ENCODE measurements at regions not wholly inside any gene's neighbourhood (a gene's known extent, or its start where the extent isn't known, plus 50 kb on each side); places are given as distances from the start of the nearest gene placed in this dataset.

DNA sequence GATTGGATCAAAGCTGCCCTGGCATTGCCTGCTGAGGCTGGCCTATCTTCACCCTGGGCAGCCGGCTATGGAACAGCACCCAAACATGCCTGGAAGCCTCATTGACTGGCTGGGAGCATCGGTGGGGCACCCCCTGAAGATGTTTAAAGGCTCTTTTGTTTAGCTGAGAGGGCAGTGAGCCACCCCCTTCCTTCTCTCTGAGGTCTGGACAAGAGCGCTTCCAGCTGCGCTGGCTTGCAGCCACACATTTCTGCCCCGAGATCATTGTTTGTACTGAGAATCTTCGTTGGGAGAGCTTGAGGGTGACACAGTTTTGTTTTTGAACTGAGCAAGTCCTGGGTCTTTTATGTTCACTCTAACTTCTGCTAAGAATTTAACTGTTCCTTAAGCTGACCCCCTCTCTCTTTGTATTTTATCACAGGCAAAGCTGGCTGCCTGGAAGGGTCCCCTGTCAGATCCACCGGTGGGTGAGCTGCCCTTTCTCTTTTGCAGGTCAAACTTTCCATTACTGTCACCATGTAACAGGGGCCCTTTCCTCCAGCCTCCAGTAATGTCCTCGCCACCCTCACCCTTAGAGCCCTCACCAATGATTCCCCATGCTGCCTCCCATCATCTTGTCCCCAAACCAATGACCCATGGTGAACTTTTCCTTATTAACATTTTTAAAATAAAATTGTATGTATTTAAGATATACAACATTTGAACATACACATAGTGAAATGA is 212.2 kb downstream of the KIF26A start:
- no peaks in the 10 kb centered on the region for H3K4me1 ChIP-seq (ENCODE audit: control insufficient read depth, insufficient read depth, low read length, unreplicated experiment)

DNA sequence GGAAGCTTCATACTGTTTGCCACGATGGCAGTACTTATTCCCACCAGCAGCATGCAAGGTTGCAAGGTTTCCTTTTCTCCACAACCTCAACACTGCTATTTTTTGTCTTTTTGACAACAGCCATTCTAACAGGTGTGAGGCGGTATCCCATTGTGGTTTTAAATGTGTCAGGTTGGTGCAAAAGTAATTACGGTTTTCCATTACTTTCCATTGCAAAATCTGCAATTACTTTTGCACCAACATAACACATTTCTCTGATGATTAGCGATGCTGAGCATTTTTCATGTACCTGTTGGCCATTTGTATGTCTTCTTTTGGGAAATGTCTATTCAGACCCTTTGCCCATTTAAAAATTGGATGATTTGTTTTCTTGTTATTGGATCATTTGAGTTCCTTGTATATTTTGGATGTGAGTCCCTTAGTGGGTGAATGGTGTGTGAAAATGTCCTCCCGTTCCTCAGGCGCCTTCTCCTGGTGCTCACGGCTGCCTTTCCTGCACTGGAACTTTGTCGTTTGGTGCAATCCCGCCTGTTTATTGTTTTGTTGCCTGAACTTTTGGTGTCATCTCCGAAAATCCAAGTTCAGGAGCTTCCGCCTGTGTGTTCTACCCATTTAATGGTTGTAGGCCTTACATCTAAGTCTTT is 213.6 kb downstream of the KIF26A start:
- peaks cover 34% of the 10 kb centered on the region for H3K27me3 ChIP-seq (ENCODE audit: insufficient read depth, low read length)
- H3K4me1 ChIP-seq (ENCODE audit: control insufficient read depth, insufficient read depth, low read length, unreplicated experiment) = no peaks in the 10 kb centered on the region
- no peak overlapping the region for H2AFZ ChIP-seq (ENCODE audit: low read length, unreplicated experiment)
- no peak overlapping the region for H3K27ac ChIP-seq (ENCODE audit: low read depth, low read length)
- no peak overlapping the region for H3K4me3 ChIP-seq (ENCODE audit: low read depth, low read length)
- H3K79me2 ChIP-seq (ENCODE audit: control insufficient read depth, insufficient read depth, low read length, unreplicated experiment) = no peaks in the 10 kb centered on the region
- H3K36me3 ChIP-seq (ENCODE audit: insufficient read depth, low read length) = no peaks in the 10 kb centered on the region

More for the DNA sequence above, 212.2 kb downstream of the KIF26A start:
- no peaks in the 10 kb centered on the region for H3K36me3 ChIP-seq (ENCODE audit: insufficient read depth, low read length)
- H3K4me3 ChIP-seq (ENCODE audit: low read depth, low read length) = no peak overlapping the region
- H3K27ac ChIP-seq (ENCODE audit: low read depth, low read length) = no peak overlapping the region
- H3K79me2 ChIP-seq (ENCODE audit: control insufficient read depth, insufficient read depth, low read length, unreplicated experiment) = no peaks in the 10 kb centered on the region
- no peak overlapping the region for H2AFZ ChIP-seq (ENCODE audit: low read length, unreplicated experiment)
- peaks cover 46% of the 10 kb centered on the region for H3K27me3 ChIP-seq (ENCODE audit: insufficient read depth, low read length)

DNA sequence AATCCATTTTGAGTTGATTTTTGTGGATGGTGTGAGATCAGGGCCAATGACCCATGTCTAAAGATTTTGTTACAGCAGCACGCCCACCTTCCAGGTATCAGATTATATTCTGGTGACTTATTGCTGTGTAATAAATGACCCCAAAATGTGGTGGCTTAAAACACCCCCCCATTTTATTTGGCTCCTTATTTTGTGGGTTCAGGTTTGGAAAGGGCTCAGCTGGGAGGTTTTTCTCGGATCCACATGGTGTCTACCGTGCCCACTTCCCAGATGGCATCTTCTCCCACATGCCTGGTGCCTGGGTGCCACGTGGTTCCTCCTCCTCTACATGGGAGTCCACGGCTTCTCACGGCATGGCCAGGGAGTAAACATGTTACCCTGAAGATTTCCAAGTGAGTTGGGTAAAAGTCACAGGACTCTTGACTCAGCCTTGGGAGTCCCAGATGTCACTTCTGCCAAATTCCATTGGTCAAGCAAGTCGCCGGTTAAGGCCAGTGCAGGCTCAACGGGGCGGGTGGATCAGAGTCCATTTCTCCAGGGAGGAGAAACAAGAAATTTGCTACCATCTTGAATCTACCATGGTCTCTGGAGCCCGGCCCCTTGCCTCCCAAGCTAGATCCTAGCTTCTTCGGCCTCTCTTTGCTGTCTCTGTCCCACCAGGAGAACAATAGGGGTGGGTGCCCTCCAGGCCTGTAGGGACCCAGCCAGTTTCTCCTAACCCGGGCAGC is 214.3 kb downstream of the KIF26A start:
- no peaks in the 10 kb centered on the region for H3K4me1 ChIP-seq (ENCODE audit: control insufficient read depth, insufficient read depth, low read length, unreplicated experiment)
- no peaks in the 10 kb centered on the region for H3K79me2 ChIP-seq (ENCODE audit: control insufficient read depth, insufficient read depth, low read length, unreplicated experiment)
- H3K4me3 ChIP-seq (ENCODE audit: low read depth, low read length) = no peak overlapping the region
- H3K27me3 ChIP-seq (ENCODE audit: insufficient read depth, low read length) = peaks cover 29% of the 10 kb centered on the region
- H3K27ac ChIP-seq (ENCODE audit: low read depth, low read length) = no peak overlapping the region
- no peaks in the 10 kb centered on the region for H3K36me3 ChIP-seq (ENCODE audit: insufficient read depth, low read length)
- no peak overlapping the region for H2AFZ ChIP-seq (ENCODE audit: low read length, unreplicated experiment)

DNA sequence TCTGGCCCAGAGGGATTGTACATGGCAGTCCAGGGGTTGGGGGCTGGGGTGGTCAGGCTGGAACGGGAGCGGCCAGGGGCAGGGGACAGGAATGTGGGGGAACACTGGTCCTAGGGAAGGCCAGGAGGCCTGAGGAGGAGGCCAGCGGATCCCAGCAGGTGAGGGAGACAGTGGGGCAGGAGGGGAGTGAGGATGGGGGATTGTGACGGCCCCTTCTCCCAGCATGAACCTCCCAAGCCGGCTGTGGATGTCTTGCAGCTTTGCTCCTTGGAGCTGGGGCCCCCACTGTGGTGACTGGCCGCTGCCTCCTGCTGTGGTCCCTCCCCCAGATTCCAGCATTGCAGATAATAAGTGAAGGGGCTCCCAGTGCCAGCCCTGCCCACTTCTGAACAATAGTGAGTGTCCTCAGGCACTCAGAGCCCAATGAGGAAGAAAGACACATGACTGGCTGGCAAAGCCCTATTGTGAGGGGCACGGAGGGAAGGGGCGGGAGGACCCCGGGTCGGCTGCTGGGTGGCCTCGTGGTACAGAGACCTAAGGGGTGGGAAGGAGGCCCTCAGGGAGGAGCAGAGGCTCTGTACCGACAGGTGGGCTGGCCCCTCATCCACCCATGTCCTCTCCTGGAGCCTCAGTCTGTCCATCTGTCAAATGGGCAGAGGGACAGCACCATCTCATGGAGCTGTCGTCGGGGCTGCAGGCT is 215.0 kb downstream of the KIF26A start:
- Histone ChIP-seq H3K27ac (ENCODE audit: low read depth, low read length) (no peak overlapping the region), H3K36me3 (ENCODE audit: insufficient read depth, low read length) (no peaks in the 10 kb centered on the region), H3K4me3 (ENCODE audit: low read depth, low read length) (no peak overlapping the region), H3K4me1 (ENCODE audit: control insufficient read depth, insufficient read depth, low read length, unreplicated experiment) (no peaks in the 10 kb centered on the region), H2AFZ (ENCODE audit: low read length, unreplicated experiment) (no peak overlapping the region), H3K27me3 (ENCODE audit: insufficient read depth, low read length) (peaks cover 23% of the 10 kb centered on the region), H3K79me2 (ENCODE audit: control insufficient read depth, insufficient read depth, low read length, unreplicated experiment) (no peaks in the 10 kb centered on the region)

DNA sequence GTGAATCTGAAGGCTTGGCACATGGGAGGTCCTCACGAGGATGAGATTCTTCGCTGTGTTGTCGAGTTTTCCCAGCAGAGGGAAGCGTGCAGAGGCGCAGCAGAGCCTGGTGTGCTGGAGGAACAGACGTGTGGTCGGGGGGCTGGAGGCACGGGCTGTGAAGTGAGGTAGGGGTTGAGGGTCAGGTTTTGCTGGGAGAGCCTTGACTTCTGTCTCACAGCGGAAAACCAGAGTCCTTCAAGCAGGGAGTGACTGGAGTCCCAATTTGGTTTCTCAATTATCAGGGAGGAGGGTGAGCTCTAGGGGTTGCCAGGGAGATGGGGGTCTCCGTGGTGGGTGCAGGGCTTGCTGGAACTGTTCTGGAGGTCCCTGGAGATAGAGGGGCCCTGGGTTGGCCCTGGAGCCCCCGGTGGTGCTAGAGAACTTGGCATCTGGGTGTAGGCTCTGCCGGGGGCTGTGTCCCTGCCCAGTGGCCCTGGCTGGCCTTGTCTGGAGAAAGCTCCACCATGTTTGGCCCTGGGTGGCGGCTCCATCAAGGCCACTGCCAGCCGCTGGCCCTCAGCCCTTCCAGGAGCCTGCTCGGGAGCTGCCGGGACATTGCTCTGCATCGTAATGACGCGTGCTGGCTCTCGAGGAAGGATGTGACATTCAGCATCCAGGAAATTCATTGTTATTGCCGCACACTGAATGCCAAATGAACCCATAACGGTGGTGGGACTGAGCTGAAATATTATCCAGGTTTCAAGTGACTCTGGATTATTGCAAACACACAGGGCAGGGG is 215.7 kb downstream of the KIF26A start:
- H3K4me3 ChIP-seq (ENCODE audit: low read depth, low read length) = no peak overlapping the region
- H3K4me1 ChIP-seq (ENCODE audit: control insufficient read depth, insufficient read depth, low read length, unreplicated experiment) = no peaks in the 10 kb centered on the region
- peaks cover 22% of the 10 kb centered on the region for H3K27me3 ChIP-seq (ENCODE audit: insufficient read depth, low read length)
- no peak overlapping the region for H3K27ac ChIP-seq (ENCODE audit: low read depth, low read length)
- H2AFZ ChIP-seq (ENCODE audit: low read length, unreplicated experiment) = no peak overlapping the region
- no peaks in the 10 kb centered on the region for H3K79me2 ChIP-seq (ENCODE audit: control insufficient read depth, insufficient read depth, low read length, unreplicated experiment)
- H3K36me3 ChIP-seq (ENCODE audit: insufficient read depth, low read length) = no peaks in the 10 kb centered on the region

DNA sequence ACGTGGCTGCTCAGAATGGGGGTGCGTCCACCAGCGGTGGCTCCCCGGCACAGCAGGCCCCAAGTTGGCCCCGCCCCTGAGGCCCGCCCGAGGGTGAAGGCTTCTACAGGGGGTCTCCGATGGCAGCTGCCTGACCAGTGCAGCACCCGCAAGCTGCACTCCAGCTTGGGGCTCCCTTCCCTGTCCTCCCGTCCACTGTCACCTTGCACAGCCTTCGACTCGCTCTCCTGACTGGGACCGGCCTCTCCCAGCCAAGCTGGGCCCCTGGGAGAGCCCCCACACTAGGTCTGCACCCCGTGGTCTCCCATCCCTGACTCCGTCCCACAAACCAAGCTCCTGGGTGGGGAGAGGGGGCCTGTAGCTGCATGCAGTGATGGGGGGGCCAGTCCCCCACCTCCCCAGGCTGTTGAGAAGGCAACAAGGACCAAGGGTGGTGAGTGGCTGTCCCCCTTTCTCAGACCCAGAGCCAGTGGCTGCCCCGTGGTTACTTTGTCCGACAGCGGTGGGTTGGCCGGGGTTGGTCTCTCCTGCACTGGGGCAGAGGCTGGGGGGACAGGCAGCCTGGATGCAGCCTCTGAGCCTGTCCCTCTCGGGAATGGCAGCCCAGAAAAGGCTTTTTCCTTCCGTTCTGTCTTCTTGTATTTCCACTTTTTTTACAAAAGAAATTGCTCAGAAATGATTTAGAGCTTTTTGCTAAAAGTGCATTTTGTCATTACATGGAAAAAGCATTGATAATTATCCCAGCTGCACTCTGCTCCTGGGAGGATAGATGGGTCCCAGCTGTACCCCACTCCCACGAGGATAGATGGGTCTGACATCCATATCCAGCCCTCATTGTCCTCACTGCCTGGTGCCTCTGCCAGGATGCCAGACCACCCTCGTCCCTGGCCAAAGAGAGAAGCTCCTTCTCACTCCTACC is 217.0 kb downstream of the KIF26A start:
- no peaks in the 10 kb centered on the region for H3K79me2 ChIP-seq (ENCODE audit: control insufficient read depth, insufficient read depth, low read length, unreplicated experiment)
- H3K27me3 ChIP-seq (ENCODE audit: insufficient read depth, low read length) = peaks cover 17% of the 10 kb centered on the region; the same call in 1 of the 2 replicates
- H3K36me3 ChIP-seq (ENCODE audit: insufficient read depth, low read length) = no peaks in the 10 kb centered on the region
- no peak overlapping the region for H3K27ac ChIP-seq (ENCODE audit: low read depth, low read length)
- H3K4me3 ChIP-seq (ENCODE audit: low read depth, low read length) = no peak overlapping the region
- no peak overlapping the region for H2AFZ ChIP-seq (ENCODE audit: low read length, unreplicated experiment)
- H3K4me1 ChIP-seq (ENCODE audit: control insufficient read depth, insufficient read depth, low read length, unreplicated experiment) = no peaks in the 10 kb centered on the region

DNA sequence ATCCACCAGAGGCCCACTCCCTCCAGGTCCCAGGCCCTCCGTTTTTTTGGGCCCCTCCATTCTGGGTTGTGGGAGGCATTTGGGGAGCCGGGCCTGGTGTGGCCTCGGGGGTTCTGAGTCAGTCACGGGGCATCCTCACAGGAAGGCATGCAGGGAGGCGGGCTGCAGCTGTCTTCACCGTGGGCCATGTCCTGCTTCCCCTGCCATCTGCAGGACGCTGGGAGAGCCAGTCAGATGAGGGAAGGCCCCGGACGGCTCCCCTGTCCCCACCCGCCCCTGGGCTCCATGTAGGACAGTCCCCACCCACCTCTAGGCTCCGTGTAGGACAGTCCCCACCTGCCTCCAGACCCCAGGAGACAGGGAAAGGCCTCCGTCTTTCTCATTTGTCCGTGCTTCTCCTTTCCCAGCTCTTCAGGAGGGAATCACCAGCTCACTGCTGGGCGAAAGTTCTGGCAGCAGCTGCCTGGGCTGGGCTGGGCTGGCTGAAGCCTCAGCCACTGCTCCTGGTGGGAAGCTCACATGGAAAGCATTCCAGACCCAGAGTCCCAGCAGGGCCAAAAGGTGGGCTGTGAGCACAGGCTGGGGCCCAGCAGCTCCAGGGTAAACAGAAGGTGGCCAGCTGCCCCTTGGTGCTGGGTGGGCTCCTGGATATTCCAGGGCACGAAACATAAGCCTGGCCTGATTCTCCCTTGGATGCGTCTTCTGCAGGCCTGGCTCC is 217.8 kb downstream of the KIF26A start:
- Histone ChIP-seq H3K27ac (ENCODE audit: low read depth, low read length) (no peak overlapping the region), H2AFZ (ENCODE audit: low read length, unreplicated experiment) (no peak overlapping the region), H3K79me2 (ENCODE audit: control insufficient read depth, insufficient read depth, low read length, unreplicated experiment) (no peaks in the 10 kb centered on the region), H3K36me3 (ENCODE audit: insufficient read depth, low read length) (no peaks in the 10 kb centered on the region), H3K4me3 (ENCODE audit: low read depth, low read length) (no peak overlapping the region), H3K4me1 (ENCODE audit: control insufficient read depth, insufficient read depth, low read length, unreplicated experiment) (no peaks in the 10 kb centered on the region), H3K27me3 (ENCODE audit: insufficient read depth, low read length) (peaks cover 25% of the 10 kb centered on the region; the same call in 1 of the 2 replicates)

DNA sequence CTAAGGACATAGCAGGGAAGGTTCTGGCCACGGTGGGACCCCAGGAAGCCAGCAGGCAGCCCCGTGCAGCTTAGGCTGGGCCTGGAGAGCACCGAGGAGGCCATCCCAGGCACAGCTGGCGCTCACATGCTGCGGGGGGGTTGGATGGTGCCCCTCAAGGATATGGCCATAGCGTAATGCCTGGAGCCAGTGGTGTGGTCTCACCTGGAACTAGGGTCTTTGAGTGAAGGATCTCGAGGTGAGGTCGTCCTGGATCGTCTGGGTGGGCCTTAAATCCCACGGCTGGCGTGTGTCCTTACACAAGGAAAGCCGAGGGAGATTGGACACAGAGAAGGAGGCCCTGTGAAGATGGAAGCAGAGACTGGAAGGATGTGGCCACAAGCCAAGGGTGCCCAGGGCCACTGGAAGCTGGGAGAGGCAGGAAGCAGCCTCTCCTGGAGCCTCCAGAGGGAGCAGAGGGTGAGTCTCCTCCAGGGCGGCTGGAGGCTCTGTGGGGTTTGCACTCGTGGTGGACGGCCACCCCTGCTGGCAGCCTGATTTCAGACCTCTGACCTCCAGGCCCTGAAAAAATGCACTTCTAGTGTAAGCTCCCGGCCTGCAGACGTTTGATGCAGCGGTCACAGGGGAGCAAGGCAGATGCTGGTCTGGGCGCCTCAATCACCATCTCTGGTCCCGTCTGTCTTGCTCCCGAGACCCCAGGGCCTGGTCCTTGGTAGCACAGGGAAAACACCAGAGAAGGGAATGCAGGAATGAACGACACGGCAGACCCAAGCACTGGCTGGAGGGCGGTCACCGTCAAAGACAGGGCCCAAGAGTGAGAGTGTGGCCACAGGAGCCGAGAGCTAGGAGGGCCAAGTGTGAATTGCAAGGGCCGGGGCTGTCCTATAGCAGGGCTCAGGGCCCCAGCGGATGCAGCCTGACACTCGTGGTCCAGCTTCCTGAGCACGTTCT is 218.6 kb downstream of the KIF26A start:
- H3K36me3 ChIP-seq (ENCODE audit: insufficient read depth, low read length) = no peaks in the 10 kb centered on the region
- no peaks in the 10 kb centered on the region for H3K79me2 ChIP-seq (ENCODE audit: control insufficient read depth, insufficient read depth, low read length, unreplicated experiment)
- H3K4me1 ChIP-seq (ENCODE audit: control insufficient read depth, insufficient read depth, low read length, unreplicated experiment) = no peaks in the 10 kb centered on the region
- no peak overlapping the region for H2AFZ ChIP-seq (ENCODE audit: low read length, unreplicated experiment)
- no peak overlapping the region for H3K27ac ChIP-seq (ENCODE audit: low read depth, low read length)
- peaks cover 26% of the 10 kb centered on the region; the same call in 1 of the 2 replicates for H3K27me3 ChIP-seq (ENCODE audit: insufficient read depth, low read length)
- H3K4me3 ChIP-seq (ENCODE audit: low read depth, low read length) = no peak overlapping the region

Measured in ACC112 (cell line).